Effector memory CD4-positive, alpha-beta T cell (primary cell): ENCODE measurements at regions not wholly inside any gene's neighbourhood (a gene's known extent, or its start where the extent isn't known, plus 50 kb on each side); places are given as distances from the start of the nearest gene placed in this dataset.

ENCODE experiments used
- DNase-seq, 3 donors: peaks; one replicate each; pipeline ENCODE4 v3.0.0-alpha.2; 2020
- H3K27ac ChIP-seq: 2 replicates; pipeline ENCODE4 v1.7.0; 2013; ENCODE audit warnings: mild to moderate bottlenecking, low read length, moderate library complexity; ENCODE audit not compliant: insufficient read depth, poor library complexity, severe bottlenecking
- H3K27me3 ChIP-seq: replicated peaks from 2 replicates; pipeline ENCODE4 v1.7.0; 2013; ENCODE audit warnings: mild to moderate bottlenecking, low read length; ENCODE audit not compliant: insufficient read depth, control insufficient read depth, poor library complexity, severe bottlenecking
- H3K36me3 ChIP-seq: 2 replicates; pipeline ENCODE4 v1.7.0; 2013; ENCODE audit warnings: mild to moderate bottlenecking, low read length, moderate library complexity; ENCODE audit not compliant: control insufficient read depth, insufficient read depth
- H3K4me1 ChIP-seq: 2 replicates; pipeline ENCODE4 v1.7.0; 2013; ENCODE audit warnings: low read length, mild to moderate bottlenecking; ENCODE audit not compliant: control insufficient read depth, insufficient read depth, poor library complexity, severe bottlenecking
- H3K4me3 ChIP-seq: 2 replicates; pipeline ENCODE4 v1.7.0; 2013; ENCODE audit warnings: low read length, low read depth, mild to moderate bottlenecking; ENCODE audit not compliant: insufficient read depth, poor library complexity, severe bottlenecking
- H3K9me3 ChIP-seq: 2 replicates; pipeline ENCODE4 v1.7.0; 2013; ENCODE audit warnings: mild to moderate bottlenecking, low read length, moderate library complexity; ENCODE audit not compliant: control insufficient read depth

DNA sequence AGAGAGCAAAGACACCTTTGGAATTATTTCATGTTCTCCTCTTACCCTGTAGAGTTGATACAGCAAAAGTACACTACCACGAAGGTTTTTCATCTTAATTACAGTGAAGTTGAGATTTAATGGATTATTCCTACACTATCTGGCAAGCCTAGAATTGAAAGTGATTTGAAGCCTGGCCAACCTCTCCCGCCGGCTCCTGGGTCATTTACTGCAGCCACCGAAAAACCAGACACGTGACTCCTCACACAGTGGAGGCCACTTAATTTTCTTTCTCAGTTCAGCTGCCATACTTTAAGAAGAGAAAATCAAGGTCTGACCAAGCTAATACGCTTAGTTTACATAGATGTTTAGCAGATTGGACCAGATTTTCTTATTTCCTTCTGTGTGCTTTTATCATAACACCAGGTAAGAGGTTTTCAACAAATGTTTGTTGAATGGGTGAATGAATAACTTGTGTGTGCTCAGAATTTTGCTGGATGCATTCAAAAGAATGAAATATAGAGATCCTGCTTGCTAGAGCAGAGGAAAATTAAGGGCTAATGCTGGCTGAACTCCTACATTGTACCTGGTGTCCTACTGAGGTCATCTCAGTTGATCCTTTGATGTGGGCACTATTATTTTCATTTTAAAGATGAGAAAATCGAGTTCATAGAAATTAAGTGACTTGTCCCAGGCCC lies 97.2 kb upstream of the PDE10A start:
- Histone ChIP-seq H3K4me3 (no peak overlapping the region), H3K27me3 (no peaks in the 10 kb centered on the region), H3K27ac (no peak overlapping the region), H3K9me3 (no peaks in the 10 kb centered on the region), H3K36me3 (no peaks in the 10 kb centered on the region), H3K4me1 (no peaks in the 10 kb centered on the region)
- DNase-seq: no peak

DNA sequence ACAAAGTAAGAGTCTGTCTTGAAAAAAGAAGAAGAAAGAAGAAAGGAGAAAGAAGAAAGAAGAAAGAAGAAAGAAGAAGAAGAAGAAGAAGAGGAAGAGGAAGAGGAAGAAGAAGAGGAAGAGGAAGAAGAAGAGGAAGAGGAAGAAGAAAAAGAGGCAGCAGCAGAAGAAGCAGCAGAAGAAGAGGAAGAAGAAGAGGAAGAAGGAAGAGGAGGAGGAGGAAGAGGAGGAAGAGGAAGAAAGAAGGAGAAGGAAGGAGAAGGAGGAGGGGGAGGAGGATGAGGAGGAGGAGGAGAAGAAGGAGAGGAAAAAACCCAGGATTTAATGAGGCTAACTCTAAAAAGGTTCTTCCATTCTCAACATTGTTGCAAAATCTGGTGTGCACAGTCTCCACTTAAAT lies 95.4 kb upstream of the PDE10A start:
- no peaks in the 10 kb centered on the region for H3K27me3 ChIP-seq
- H3K4me3 ChIP-seq: no peak overlapping the region

DNA sequence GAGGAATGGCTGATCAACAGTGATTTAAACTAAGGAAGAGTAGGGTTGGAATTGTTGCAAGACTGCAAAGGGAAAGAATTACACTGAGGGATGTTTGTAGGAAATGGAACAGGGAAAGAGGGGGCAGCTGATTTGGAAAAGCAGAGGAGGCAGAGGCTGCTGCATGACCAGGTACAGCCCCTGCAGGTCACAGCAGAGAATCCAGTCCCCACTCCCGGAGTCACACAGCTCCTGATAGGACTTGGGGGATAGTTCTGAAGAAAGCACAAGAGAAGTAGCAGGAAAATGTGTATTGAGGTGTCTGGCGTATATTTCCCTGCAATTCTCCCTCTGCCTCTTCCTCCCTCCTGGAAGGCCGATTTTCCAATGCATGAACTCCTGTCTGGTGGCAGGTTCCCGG lies 92.5 kb upstream of the PDE10A start:
- H3K27ac ChIP-seq: no peak overlapping the region
- no peaks in the 10 kb centered on the region for H3K27me3 ChIP-seq
- no peaks in the 10 kb centered on the region for H3K9me3 ChIP-seq
- H3K4me3 ChIP-seq: no peak overlapping the region
- H3K4me1 ChIP-seq: no peaks in the 10 kb centered on the region
- no peak for DNase-seq
- H3K36me3 ChIP-seq: no peaks in the 10 kb centered on the region

More for the DNA sequence above, 95.4 kb upstream of the PDE10A start:
- no peak overlapping the region for H3K27ac ChIP-seq
- no peaks in the 10 kb centered on the region for H3K36me3 ChIP-seq
- no peak for DNase-seq
- H3K4me1 ChIP-seq: no peaks in the 10 kb centered on the region
- no peaks in the 10 kb centered on the region for H3K9me3 ChIP-seq

DNA sequence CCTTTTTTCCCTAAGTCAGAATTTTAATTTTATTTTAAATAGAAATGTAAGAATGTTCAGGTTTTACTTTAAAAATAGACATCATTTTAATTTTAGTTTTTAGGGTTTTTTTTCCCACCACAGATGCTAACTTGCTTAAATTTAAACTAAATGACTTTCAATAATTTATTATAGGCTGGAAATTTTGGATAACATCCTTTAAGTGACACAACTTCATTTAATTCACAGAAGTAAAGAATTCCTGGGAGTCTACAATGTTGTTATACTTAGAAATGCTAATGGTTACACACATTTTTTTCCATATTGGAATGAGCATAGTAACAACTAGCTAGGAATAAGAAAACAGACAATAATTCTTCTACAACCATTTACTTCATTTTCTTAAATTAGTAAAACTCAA lies 90.5 kb upstream of the PDE10A start:
- no peak overlapping the region for H3K4me3 ChIP-seq
- H3K9me3 ChIP-seq: no peaks in the 10 kb centered on the region
- no peaks in the 10 kb centered on the region for H3K4me1 ChIP-seq
- no peak for DNase-seq
- H3K36me3 ChIP-seq: no peaks in the 10 kb centered on the region
- H3K27me3 ChIP-seq: no peaks in the 10 kb centered on the region
- no peak overlapping the region for H3K27ac ChIP-seq

DNA sequence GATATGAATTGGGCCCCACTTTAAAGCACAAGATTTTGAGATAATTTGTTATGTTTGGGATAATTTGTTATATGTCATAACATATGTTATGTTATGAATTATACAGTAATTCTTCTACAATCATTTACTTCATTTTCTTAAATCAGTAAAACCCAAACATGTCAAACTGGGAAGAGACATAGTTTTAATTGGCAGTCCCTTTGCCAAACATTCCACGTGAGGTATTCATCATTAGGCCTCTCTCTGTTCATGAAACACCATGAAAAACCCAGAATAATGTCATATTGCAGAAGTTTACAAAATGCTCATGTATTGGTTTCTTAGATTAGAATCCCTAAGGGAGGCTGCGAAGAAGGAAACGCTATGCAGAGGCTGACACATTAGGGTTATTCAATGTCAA lies 89.4 kb upstream of the PDE10A start:
- H3K27ac ChIP-seq: no peak overlapping the region

DNA sequence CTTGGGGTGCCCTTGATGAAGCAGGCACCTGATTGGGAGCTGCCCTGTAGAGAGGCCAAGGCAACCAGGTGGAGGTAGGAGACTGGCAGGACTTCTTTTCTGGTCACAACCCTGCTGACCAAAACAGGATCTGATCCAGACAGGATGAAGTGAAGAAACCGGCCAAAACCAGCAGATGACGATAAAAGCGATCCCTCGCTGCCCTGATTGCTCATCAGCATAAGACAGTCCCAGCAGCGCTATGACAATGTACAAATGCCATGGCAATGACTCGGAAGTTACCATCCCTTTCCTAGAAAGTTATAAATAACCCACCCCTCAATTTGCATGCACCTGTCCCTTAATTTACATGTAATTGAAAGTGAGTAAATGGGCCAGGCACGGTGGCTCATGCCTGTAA lies 88.4 kb upstream of the PDE10A start:
- Histone ChIP-seq H3K4me3 (no peak overlapping the region), H3K9me3 (no peaks in the 10 kb centered on the region), H3K36me3 (no peaks in the 10 kb centered on the region), H3K27ac (no peak overlapping the region), H3K27me3 (no peaks in the 10 kb centered on the region), H3K4me1 (no peaks in the 10 kb centered on the region)
- DNase-seq: no peak

More for the DNA sequence above, 89.4 kb upstream of the PDE10A start:
- no peaks in the 10 kb centered on the region for H3K27me3 ChIP-seq
- no peaks in the 10 kb centered on the region for H3K36me3 ChIP-seq
- H3K4me1 ChIP-seq: no peaks in the 10 kb centered on the region
- no peaks in the 10 kb centered on the region for H3K9me3 ChIP-seq
- H3K4me3 ChIP-seq: no peak overlapping the region
- DNase-seq: no peak

DNA sequence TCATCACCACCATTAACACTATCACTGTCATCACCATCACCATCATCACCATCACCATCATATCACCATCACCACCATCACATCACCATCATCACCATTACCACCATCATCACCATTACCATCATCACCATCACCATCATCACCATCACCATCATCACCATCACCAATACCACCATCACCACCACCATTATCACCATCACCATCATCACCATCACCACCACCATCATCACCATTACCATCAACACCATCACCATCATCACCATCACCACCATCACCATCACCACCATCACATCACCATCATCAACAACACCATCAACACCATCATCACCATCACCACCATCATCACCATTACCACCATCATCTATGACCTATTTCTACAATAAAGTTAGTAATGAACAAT lies 86.1 kb upstream of the PDE10A start:
- Histone ChIP-seq H3K4me1 (no peaks in the 10 kb centered on the region), H3K27ac (no peak overlapping the region), H3K36me3 (no peaks in the 10 kb centered on the region), H3K9me3 (no peaks in the 10 kb centered on the region), H3K27me3 (no peaks in the 10 kb centered on the region), H3K4me3 (no peak overlapping the region)
- no peak for DNase-seq

DNA sequence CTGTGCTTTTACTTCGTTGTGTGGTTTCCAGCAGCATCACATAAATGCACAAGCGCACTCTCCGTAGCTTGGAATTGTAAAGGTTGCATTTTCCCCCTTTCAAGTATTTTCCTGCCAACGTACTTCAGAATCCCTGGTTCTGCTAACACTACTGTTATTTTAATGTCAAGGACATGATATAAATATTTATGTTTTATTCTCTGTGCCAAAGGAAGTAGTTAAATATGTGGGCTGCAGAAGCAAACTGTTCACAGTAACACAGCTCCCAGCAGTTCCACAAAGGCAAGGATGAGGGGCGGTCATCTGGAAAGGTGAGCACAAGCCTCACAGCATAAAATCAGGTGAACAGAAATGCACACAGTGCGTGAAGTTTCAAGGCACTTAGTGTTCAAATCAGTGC lies 85.3 kb upstream of the PDE10A start:
- H3K4me3 ChIP-seq: no peak overlapping the region
- H3K27ac ChIP-seq: no peak overlapping the region
- H3K4me1 ChIP-seq: no peaks in the 10 kb centered on the region
- H3K9me3 ChIP-seq: no peaks in the 10 kb centered on the region
- no peaks in the 10 kb centered on the region for H3K36me3 ChIP-seq
- no peaks in the 10 kb centered on the region for H3K27me3 ChIP-seq
- no peak for DNase-seq

DNA sequence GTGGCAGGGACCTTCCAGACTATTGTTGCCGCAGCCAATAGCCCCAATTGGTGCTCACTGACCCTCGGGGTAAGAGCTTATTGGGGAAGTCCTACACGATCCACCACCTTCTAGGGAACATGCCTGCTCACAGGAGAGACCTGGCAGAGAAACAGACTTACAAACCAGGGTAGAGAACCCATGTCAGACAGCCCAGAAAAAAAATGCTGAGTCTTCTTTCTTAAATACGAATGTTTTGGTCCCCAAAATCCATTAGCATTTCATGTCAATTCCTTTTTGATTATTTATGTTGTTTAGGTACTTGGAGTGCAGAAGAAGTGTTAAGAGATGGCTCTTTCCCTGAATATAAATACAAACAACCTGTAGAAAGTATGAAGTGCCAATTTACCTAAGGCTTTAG lies 84.9 kb upstream of the PDE10A start:
- Histone ChIP-seq H3K27me3 (no peaks in the 10 kb centered on the region), H3K27ac (no peak overlapping the region), H3K9me3 (no peaks in the 10 kb centered on the region), H3K4me1 (no peaks in the 10 kb centered on the region), H3K4me3 (no peak overlapping the region), H3K36me3 (no peaks in the 10 kb centered on the region)
- DNase-seq: no peak

DNA sequence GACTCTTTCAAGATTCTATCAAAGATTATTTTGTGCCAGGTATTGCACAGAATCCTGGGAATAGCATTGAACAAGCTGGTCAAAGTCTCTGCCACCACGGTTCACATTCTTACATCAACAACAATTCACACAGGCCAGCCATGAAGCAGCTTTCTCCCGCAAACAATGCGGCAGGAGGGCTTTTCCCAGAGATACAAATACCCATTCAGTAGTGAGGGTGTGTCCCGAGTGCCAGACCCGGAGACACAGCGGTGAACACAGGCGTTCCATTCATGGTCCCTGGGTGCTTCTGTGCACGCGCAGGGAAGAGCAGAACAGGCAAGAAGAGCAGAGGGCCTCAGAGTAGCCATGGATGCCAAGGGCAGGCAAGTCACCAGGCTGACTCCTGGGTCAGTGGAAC lies 83.3 kb upstream of the PDE10A start:
- no peak overlapping the region for H3K27ac ChIP-seq
- H3K4me3 ChIP-seq: no peak overlapping the region

More for the DNA sequence above, 83.3 kb upstream of the PDE10A start:
- Histone ChIP-seq H3K9me3 (no peaks in the 10 kb centered on the region), H3K36me3 (no peaks in the 10 kb centered on the region), H3K27me3 (no peaks in the 10 kb centered on the region), H3K4me1 (no peaks in the 10 kb centered on the region)
- DNase-seq: no peak
